ENCODE measurements at regions not wholly inside any gene's neighbourhood (a gene's known extent, or its start where the extent isn't known, plus 50 kb on each side); places are given as distances from the start of the nearest gene placed in this dataset.

GRCh38 chr2:16325976-16326510 is 339.6 kb downstream of the CYRIA start:
- peak overlapping the region; percentile 92 for H3K27ac Mint-ChIP-seq (ENCODE audit: unreplicated experiment)
- no peak for DNase-seq (ENCODE audit: low read depth, low spot score)
- no peaks in the 10 kb centered on the region for H3K27me3 Mint-ChIP-seq (ENCODE audit: low read depth)
- no peaks in the 10 kb centered on the region for H3K36me3 Mint-ChIP-seq (ENCODE audit: low read depth)
- H3K9me3 Mint-ChIP-seq: no peaks in the 10 kb centered on the region
- H3K4me3 Mint-ChIP-seq: no peak overlapping the region
- no peak for TF ChIP-seq CTCF (conservative IDR thresholded peaks at IDR 0.05)
- H3K4me1 Mint-ChIP-seq: peaks cover 63% of the 10 kb centered on the region

- Mint-ChIP-seq H3K27ac (ENCODE audit: unreplicated experiment) (peak overlapping the region; percentile 92), H3K4me1 (peaks cover 64% of the 10 kb centered on the region), H3K4me3 (no peak overlapping the region), H3K27me3 (ENCODE audit: low read depth) (no peaks in the 10 kb centered on the region), H3K9me3 (no peaks in the 10 kb centered on the region), H3K36me3 (ENCODE audit: low read depth) (no peaks in the 10 kb centered on the region)
- DNase-seq (ENCODE audit: low read depth, low spot score): no peak
- no peak for TF ChIP-seq CTCF (conservative IDR thresholded peaks at IDR 0.05)
Measured at GRCh38 chr2:16325016-16325975, 340.3 kb downstream of the CYRIA start.

GRCh38 chr2:16324544-16324937 is 341.1 kb downstream of the CYRIA start:
- Mint-ChIP-seq H3K36me3 (ENCODE audit: low read depth) (no peaks in the 10 kb centered on the region), H3K27me3 (ENCODE audit: low read depth) (no peaks in the 10 kb centered on the region), H3K4me1 (peaks cover 64% of the 10 kb centered on the region), H3K27ac (ENCODE audit: unreplicated experiment) (no peak overlapping the region), H3K4me3 (no peak overlapping the region), H3K9me3 (no peaks in the 10 kb centered on the region)
- TF ChIP-seq CTCF (conservative IDR thresholded peaks at IDR 0.05): no peak
- no peak for DNase-seq (ENCODE audit: low read depth, low spot score)

- DNase-seq (ENCODE audit: low read depth, low spot score): no peak
- no peak overlapping the region for H3K4me3 Mint-ChIP-seq
- peaks cover 64% of the 10 kb centered on the region for H3K4me1 Mint-ChIP-seq
- H3K9me3 Mint-ChIP-seq: no peaks in the 10 kb centered on the region
- no peak overlapping the region for H3K27ac Mint-ChIP-seq (ENCODE audit: unreplicated experiment)
- no peaks in the 10 kb centered on the region for H3K36me3 Mint-ChIP-seq (ENCODE audit: low read depth)
- TF ChIP-seq CTCF (conservative IDR thresholded peaks at IDR 0.05): no peak
- no peaks in the 10 kb centered on the region for H3K27me3 Mint-ChIP-seq (ENCODE audit: low read depth)
Measured at GRCh38 chr2:16323551-16324543, 341.8 kb downstream of the CYRIA start.

GRCh38 chr2:16323126-16323520 is 342.5 kb downstream of the CYRIA start:
- no peak for DNase-seq (ENCODE audit: low read depth, low spot score)
- Mint-ChIP-seq H3K27ac (ENCODE audit: unreplicated experiment) (no peak overlapping the region), H3K36me3 (ENCODE audit: low read depth) (no peaks in the 10 kb centered on the region)

More at GRCh38 chr2:16323126-16323520, 342.5 kb downstream of the CYRIA start:
- peaks cover 66% of the 10 kb centered on the region for H3K4me1 Mint-ChIP-seq
- no peaks in the 10 kb centered on the region for H3K27me3 Mint-ChIP-seq (ENCODE audit: low read depth)
- TF ChIP-seq CTCF (conservative IDR thresholded peaks at IDR 0.05): no peak
- no peaks in the 10 kb centered on the region for H3K9me3 Mint-ChIP-seq
- no peak overlapping the region for H3K4me3 Mint-ChIP-seq

Data from neural crest cell (in vitro differentiated cells).